Omental fat pad (tissue), 3 donors: ENCODE measurements at regions not wholly inside any gene's neighbourhood (a gene's known extent, or its start where the extent isn't known, plus 50 kb on each side); places are given as distances from the start of the nearest gene placed in this dataset.

Experiments
- ATAC-seq: fragments of 150-250 bp; one replicate; pipeline ENCODE4 v1.9.1; 2016; ENCODE audit warnings: mild to moderate bottlenecking, moderate library complexity; ENCODE audit not compliant: low FRiP score
- DNase-seq: peaks from one replicate; pipeline ENCODE4 v3.0.0-alpha.2; 2019; ENCODE audit warnings: low spot score
- CTCF ChIP-seq, 3 donors: fragments of 450-650 bp; IDR thresholded peaks; one replicate each; pipeline ENCODE4 v1.5.1; 2016 to 2017; ENCODE audit warnings: antibody characterized with exemption in 3 of 3, mild to moderate bottlenecking in 3 of 3, moderate library complexity in 2 of 3

GRCh38 chr2:183426825-183427224 lies 302.6 kb downstream of the NUP35 start:
- TF ChIP-seq CTCF (IDR thresholded peaks at IDR 0.05) = no peak
- ATAC-seq = no peak

GRCh38 chr2:183427558-183427957 lies 303.3 kb downstream of the NUP35 start:
- ATAC-seq (no peak), DNase-seq (no peak)
- no peak for TF ChIP-seq CTCF (IDR thresholded peaks at IDR 0.05)

More at GRCh38 chr2:183426825-183427224, 302.6 kb downstream of the NUP35 start:
- DNase-seq = no peak

- DNase-seq (no peak), ATAC-seq (no peak)
- no peak for TF ChIP-seq CTCF (IDR thresholded peaks at IDR 0.05)
Observed at GRCh38 chr2:183428881-183429280, 304.6 kb downstream of the NUP35 start.

GRCh38 chr2:183438541-183438940 lies 314.3 kb downstream of the NUP35 start:
- TF ChIP-seq CTCF (IDR thresholded peaks at IDR 0.05) = no peak
- DNase-seq = no peak
- ATAC-seq = no peak

- DNase-seq (no peak), ATAC-seq (no peak)
- no peak for TF ChIP-seq CTCF (IDR thresholded peaks at IDR 0.05)
Observed at GRCh38 chr2:183455056-183455455, 330.8 kb downstream of the NUP35 start.

GRCh38 chr2:183456177-183456576 lies 331.9 kb downstream of the NUP35 start:
- ATAC-seq (no peak), DNase-seq (no peak)
- no peak for TF ChIP-seq CTCF (IDR thresholded peaks at IDR 0.05)

GRCh38 chr2:183458460-183458859 lies 334.2 kb downstream of the NUP35 start:
- no peak for DNase-seq
- TF ChIP-seq CTCF (IDR thresholded peaks at IDR 0.05) = no peak

More at GRCh38 chr2:183458460-183458859, 334.2 kb downstream of the NUP35 start:
- ATAC-seq = no peak
